IMR-90 (cell line): ENCODE measurements at regions not wholly inside any gene's neighbourhood (a gene's known extent, or its start where the extent isn't known, plus 50 kb on each side); places are given as distances from the start of the nearest gene placed in this dataset.

ENCODE experiments used
- ATAC-seq: fragments of 200-7000 bp; cut with Tn5 transposase; 2 replicates; pipeline ENCODE4 v1.9.1; 2020; ENCODE audit warnings: low read depth, mild to moderate bottlenecking, moderate library complexity
- BruUV-seq: library from RNA; stranded (reverse); fragments of 400-500 nt; replicated peaks from 2 replicates; lab custom pipeline; 2021; lab: Mats Ljungman, UMichigan
- CTCF ChIA-PET: fragments of 300-600 bp; formaldehyde crosslinking; extraction: SDS; loops from one replicate; lab custom pipeline; 2021; ENCODE audit warnings: antibody characterized with exemption; lab: Yijun Ruan, JAX
- POLR2A ChIA-PET: fragments of 300-600 bp; sonication (Branson Sonifier 250); formaldehyde crosslinking; loops from one replicate; lab custom pipeline; 2022; ENCODE audit warnings: antibody characterized with exemption; ENCODE audit not compliant: unreplicated experiment; lab: Charles Lee
- DNase-seq: peaks from one replicate; pipeline ENCODE4 v3.0.0; 2013
- H2AFZ ChIP-seq: replicated peaks from 2 replicates; pipeline ENCODE3; 2013; ENCODE audit warnings: low read length, mild to moderate bottlenecking; ENCODE audit not compliant: poor library complexity
- H2AK5ac ChIP-seq: 2 replicates; pipeline ENCODE4 v1.6.1; 2013; ENCODE audit warnings: low read depth, low read length, inconsistent platforms
- H2AK9ac ChIP-seq: replicated peaks from 2 replicates; pipeline ENCODE3; 2013; ENCODE audit warnings: mild to moderate bottlenecking, low read depth, low read length, moderate library complexity; ENCODE audit not compliant: poor library complexity
- H2BK120ac ChIP-seq: 2 replicates; pipeline ENCODE4 v1.6.1; 2013; ENCODE audit warnings: low read depth, low read length, inconsistent platforms
- H2BK15ac ChIP-seq: 3 replicates; pipeline ENCODE4 v1.6.1; 2013; ENCODE audit warnings: low read depth, low read length, inconsistent platforms
- H2BK20ac ChIP-seq: 2 replicates; pipeline ENCODE4 v1.6.1; 2013; ENCODE audit warnings: low read depth, mild to moderate bottlenecking, inconsistent platforms, low read length, moderate library complexity
- H2BK5ac ChIP-seq: 2 replicates; pipeline ENCODE4 v1.6.1; 2013; ENCODE audit warnings: mild to moderate bottlenecking, low read depth, low read length, inconsistent platforms; ENCODE audit not compliant: poor library complexity, severe bottlenecking
- H3K14ac ChIP-seq: replicated peaks from 2 replicates; pipeline ENCODE4 v1.6.1; 2013; ENCODE audit warnings: low read depth, low read length, inconsistent platforms
- H3K18ac ChIP-seq: 2 replicates; pipeline ENCODE4 v1.6.1; 2013; ENCODE audit warnings: low read depth, low read length, control low read depth
- H3K23ac ChIP-seq: 2 replicates; pipeline ENCODE4 v1.6.1; 2013; ENCODE audit warnings: low read depth, low read length, inconsistent platforms
- H3K27ac ChIP-seq: 2 replicates; pipeline ENCODE4 v1.5.1; 2013; ENCODE audit warnings: mild to moderate bottlenecking, control low read depth, low read length; ENCODE audit not compliant: insufficient read depth
- H3K27me3 ChIP-seq: 2 replicates; pipeline ENCODE4 v1.6.1; 2013; ENCODE audit warnings: low read length; ENCODE audit not compliant: control insufficient read depth, insufficient read depth
- H3K36me3 ChIP-seq: 2 replicates; pipeline ENCODE4 v1.6.1; 2013; ENCODE audit warnings: low read length, mixed read lengths; ENCODE audit not compliant: control insufficient read depth, insufficient read depth
- H3K4ac ChIP-seq: 2 replicates; pipeline ENCODE4 v1.6.1; 2013; ENCODE audit warnings: low read depth, low read length, inconsistent platforms
- H3K4me1 ChIP-seq: 2 replicates; pipeline ENCODE4 v1.6.1; 2013; ENCODE audit warnings: low read length, mixed read lengths; ENCODE audit not compliant: control insufficient read depth, insufficient read depth
- H3K4me2 ChIP-seq: 2 replicates; pipeline ENCODE4 v1.6.1; 2013; ENCODE audit warnings: low read depth, mild to moderate bottlenecking, control low read depth, low read length, moderate library complexity
- H3K4me3 ChIP-seq: 2 replicates; pipeline ENCODE4 v1.5.1; 2013; ENCODE audit warnings: low read depth, mild to moderate bottlenecking, control low read depth, low read length, moderate library complexity; ENCODE audit not compliant: insufficient read depth
- H3K56ac ChIP-seq: 2 replicates; pipeline ENCODE4 v1.6.1; 2013; ENCODE audit warnings: low read length, inconsistent platforms; ENCODE audit not compliant: insufficient read depth; ENCODE audit errors: extremely low read depth
- H3K79me1 ChIP-seq, 2 experiments: 2 replicates each; pipeline ENCODE4 v1.6.1; 2013; ENCODE audit warnings: low read length in 2 of 2, inconsistent platforms in 1 of 2, low read depth in 1 of 2
- H3K9ac ChIP-seq: 2 replicates; pipeline ENCODE4 v1.6.1; 2013; ENCODE audit warnings: low read depth, low read length, control low read depth
- H3K9me1 ChIP-seq: 2 replicates; pipeline ENCODE4 v1.6.1; 2013; ENCODE audit warnings: low read length, inconsistent platforms; ENCODE audit not compliant: insufficient read depth
- H3K9me3 ChIP-seq: 2 replicates; pipeline ENCODE4 v1.6.1; 2013; ENCODE audit warnings: low read length; ENCODE audit not compliant: control insufficient read depth, insufficient read depth
- H4K20me1 ChIP-seq: 2 replicates; pipeline ENCODE4 v1.6.1; 2013; ENCODE audit warnings: low read length, inconsistent platforms; ENCODE audit not compliant: insufficient read depth
- H4K5ac ChIP-seq: 2 replicates; pipeline ENCODE4 v1.6.1; 2013; ENCODE audit warnings: mild to moderate bottlenecking, low read depth, low read length, control low read depth
- H4K8ac ChIP-seq, 2 experiments: 2 replicates each; pipeline ENCODE4 v1.6.1; 2013; ENCODE audit warnings: low read depth in 2 of 2, low read length in 2 of 2, control low read depth in 1 of 2, inconsistent platforms in 1 of 2
- H4K91ac ChIP-seq: 2 replicates; pipeline ENCODE4 v1.6.1; 2013; ENCODE audit warnings: low read depth, low read length, inconsistent platforms; ENCODE audit not compliant: insufficient read depth
- BHLHE40 ChIP-seq: fragments of 150-350 bp; IDR thresholded peaks from 2 replicates; pipeline ENCODE4 v1.6.1; 2016; ENCODE audit warnings: mild to moderate bottlenecking, low read depth, low read length
- MAZ ChIP-seq: IDR thresholded peaks from 2 replicates; pipeline ENCODE4 v1.6.1; 2012; ENCODE audit warnings: low read depth, mild to moderate bottlenecking, low read length, improper control_type of control experiment, moderate library complexity, borderline replicate concordance
- MXI1 ChIP-seq: IDR thresholded peaks from 2 replicates; pipeline ENCODE4 v1.6.1; 2012; ENCODE audit warnings: low read depth, mild to moderate bottlenecking, low read length, moderate library complexity, borderline replicate concordance
- RAD21 ChIP-seq: IDR thresholded peaks from 2 replicates; pipeline ENCODE4 v1.6.1; 2012; ENCODE audit warnings: low read length, improper control_type of control experiment
- RCOR1 ChIP-seq: IDR thresholded peaks from 2 replicates; pipeline ENCODE4 v1.6.1; 2012; ENCODE audit warnings: mild to moderate bottlenecking, low read length, improper control_type of control experiment; ENCODE audit not compliant: insufficient replicate concordance
- RFX5 ChIP-seq: IDR thresholded peaks from 2 replicates; pipeline ENCODE4 v1.8.0; 2012; ENCODE audit warnings: low read depth, mild to moderate bottlenecking, low read length, moderate library complexity
- SMC3 ChIP-seq: fragments of 150-350 bp; IDR thresholded peaks from 2 replicates; pipeline ENCODE4 v1.6.1; 2016; ENCODE audit warnings: low read depth, mild to moderate bottlenecking, antibody characterized with exemption, low read length, moderate library complexity
- WGBS, 2 experiments: methylation state at CpG; one replicate each; pipeline versions ENCODE4 v1.1.5 to v1.1.7; 2013; ENCODE audit warnings: missing lambda C conversion rate in 2 of 2; ENCODE audit not compliant: insufficient read length in 1 of 2; ENCODE audit errors: extremely low coverage in 2 of 2; 5-methylcytosine and 5-hydroxymethylcytosine counted together
- dilution Hi-C: fragments of 300-500 bp; cut with HindIII; formaldehyde crosslinking; loops from one replicate; pipeline ENCODE4 v1.14.3; 2018; ENCODE audit warnings: low sequenced_read_pairs; ENCODE audit not compliant: unreplicated experiment
- in situ Hi-C: fragments of 300-500 bp; cut with MboI; formaldehyde crosslinking; loops from 3 replicates; pipeline ENCODE4 v1.14.3; 2019; ENCODE audit warnings: low sequenced_read_pairs, inconsistent platforms, mixed read lengths
- intact Hi-C: fragments of 100-400 bp; cut with micrococcal nuclease; formaldehyde crosslinking; loops from 2 replicates; pipeline ENCODE4 v1.10.0; 2022

GRCh38 chr2:140033638-140034037 lies 1253.4 kb upstream of the NXPH2 start:
- ChIA-PET CTCF (no interaction called here), POLR2A (no interaction called here)
- Histone ChIP-seq H3K9ac (no peak overlapping the region), H3K27ac (no peak overlapping the region), H4K8ac (no peak overlapping the region), H2BK20ac (no peak overlapping the region), H3K4me3 (no peak overlapping the region), H3K4me2 (no peak overlapping the region), H2AK9ac (no peak overlapping the region), H3K27me3 (no peaks in the 10 kb centered on the region), H4K91ac (no peak overlapping the region), H3K9me1 (no peaks in the 10 kb centered on the region), H2BK15ac (no peak overlapping the region), H2BK120ac (no peak overlapping the region), H3K23ac (no peak overlapping the region), H3K4ac (no peak overlapping the region), H3K9me3 (peaks cover 2% of the 10 kb centered on the region; the same call in 1 of the 2 replicates), H2AFZ (no peak overlapping the region), H4K5ac (no peak overlapping the region), H3K36me3 (no peaks in the 10 kb centered on the region), H2AK5ac (no peak overlapping the region), H3K14ac (no peak overlapping the region), H4K20me1 (no peaks in the 10 kb centered on the region), H3K4me1 (no peaks in the 10 kb centered on the region), H3K79me1 (no peaks in the 10 kb centered on the region), H3K56ac (no peak overlapping the region), H2BK5ac (no peak overlapping the region), H3K18ac (no peak overlapping the region)
- DNase-seq (no peak), ATAC-seq (no peak)
- no peak for TF ChIP-seq RAD21
- no peak for TF ChIP-seq MAZ
- no peak for TF ChIP-seq BHLHE40
- no peak for TF ChIP-seq RFX5
- TF ChIP-seq MXI1, result no peak
- no peak for TF ChIP-seq SMC3
- TF ChIP-seq RCOR1, result no peak
- in situ Hi-C loops (no loop called here), intact Hi-C loops (no loop called here), dilution Hi-C loops (no loop called here)
- BruUV-seq, result no TSS peak
- no CpG with 5 or more reads among the region's 2 CpGs for WGBS, 2 experiments
